Activated T-cell treated with anti-CD3 and anti-CD28 coated beads, Interleukin-2, amount 50 U/mL, for 1 hour (primary cell): ENCODE measurements at regions not wholly inside any gene's neighbourhood (a gene's known extent, or its start where the extent isn't known, plus 50 kb on each side); places are given as distances from the start of the nearest gene placed in this dataset.
"Not testable (repeated sequence)": the region's sequence is repeated elsewhere in the genome, so short reads cannot be mapped to it uniquely, and the experiment has no call there.

ENCODE experiments used
- DNase-seq: peaks from one replicate; pipeline ENCODE4 v3.0.0-alpha.2; 2020

- DNase-seq: no peak
These were observed 250.4 kb upstream of the ST8SIA4 start for GRCh38 chr5:101153526-101153925.

GRCh38 chr5:101143526-101143925, 240.4 kb upstream of the ST8SIA4 start:
- DNase-seq: no peak

- DNase-seq: no peak
These were observed 239.0 kb upstream of the ST8SIA4 start for GRCh38 chr5:101142102-101142501.

- DNase-seq: no peak
These were observed 233.4 kb upstream of the ST8SIA4 start for GRCh38 chr5:101136454-101136853.

GRCh38 chr5:101123363-101123762, 220.3 kb upstream of the ST8SIA4 start:
- DNase-seq: no peak

GRCh38 chr5:101112645-101113044, 209.6 kb upstream of the ST8SIA4 start:
- no peak for DNase-seq

- DNase-seq: no peak
These were observed 200.8 kb upstream of the ST8SIA4 start for GRCh38 chr5:101103874-101104273.

- DNase-seq: no peak
These were observed 199.4 kb upstream of the ST8SIA4 start for GRCh38 chr5:101102506-101102905.

GRCh38 chr5:101091902-101092301, 188.8 kb upstream of the ST8SIA4 start:
- no peak for DNase-seq

- no peak for DNase-seq
These were observed 181.3 kb upstream of the ST8SIA4 start for GRCh38 chr5:101084353-101084752.

GRCh38 chr5:101080462-101081240, 177.6 kb upstream of the ST8SIA4 start:
- DNase-seq: no peak

- no peak for DNase-seq
These were observed 165.2 kb upstream of the ST8SIA4 start for GRCh38 chr5:101068298-101068697.

- DNase-seq: no peak
These were observed 164.3 kb upstream of the ST8SIA4 start for GRCh38 chr5:101067429-101067828.

- no peak for DNase-seq
These were observed 159.8 kb upstream of the ST8SIA4 start for GRCh38 chr5:101062902-101063301.

- no peak for DNase-seq
These were observed 144.1 kb upstream of the ST8SIA4 start for GRCh38 chr5:101047181-101047580.

- no peak for DNase-seq
These were observed 142.6 kb upstream of the ST8SIA4 start for GRCh38 chr5:101045689-101046088.

GRCh38 chr5:101040002-101040401, 136.9 kb upstream of the ST8SIA4 start:
- DNase-seq: not testable (repeated sequence)

- no peak for DNase-seq
These were observed 133.7 kb upstream of the ST8SIA4 start for GRCh38 chr5:101036778-101037177.

GRCh38 chr5:101035425-101035824, 132.3 kb upstream of the ST8SIA4 start:
- DNase-seq: no peak

- DNase-seq: no peak
These were observed 121.2 kb upstream of the ST8SIA4 start for GRCh38 chr5:101024299-101024698.

GRCh38 chr5:101018299-101018698, 115.2 kb upstream of the ST8SIA4 start:
- no peak for DNase-seq

- no peak for DNase-seq
These were observed 109.8 kb upstream of the ST8SIA4 start for GRCh38 chr5:101012880-101013279.

GRCh38 chr5:101009758-101010519, 106.9 kb upstream of the ST8SIA4 start:
- DNase-seq: no peak

- no peak for DNase-seq
These were observed 89.3 kb upstream of the ST8SIA4 start for GRCh38 chr5:100992354-100992753.
